WTC11 (cell line): ENCODE measurements at regions not wholly inside any gene's neighbourhood (a gene's known extent, or its start where the extent isn't known, plus 50 kb on each side); places are given as distances from the start of the nearest gene placed in this dataset.

ENCODE experiments used
- ATAC-seq: fragments of 200-7000 bp; cut with Tn5 transposase; 2 replicates; pipeline ENCODE4 v1.10.0; 2021; ENCODE audit warnings: mild to moderate bottlenecking, moderate library complexity
- CTCF ChIA-PET: fragments of 300-600 bp; sonication (Branson Sonifier 250); formaldehyde crosslinking; loops from one replicate; lab custom pipeline; 2021; ENCODE audit warnings: antibody characterized with exemption; lab: Charles Lee
- POLR2A ChIA-PET: fragments of 350-600 bp; sonication (Branson Sonifier 250); formaldehyde crosslinking; loops from one replicate; lab custom pipeline; 2021; ENCODE audit warnings: antibody characterized with exemption; lab: Charles Lee
- DNase-seq: peaks from one replicate; pipeline ENCODE4 v3.0.0; 2021; ENCODE audit warnings: low spot score
- H3K27ac Mint-ChIP-seq: 2 replicates; pipeline ENCODE4 v1.8.0; 2021; ENCODE audit warnings: mixed read lengths
- H3K27me3 Mint-ChIP-seq: 2 replicates; pipeline ENCODE4 v1.8.0; 2021; ENCODE audit warnings: low read depth, mild to moderate bottlenecking, moderate library complexity, mixed read lengths
- H3K36me3 Mint-ChIP-seq: 2 replicates; pipeline ENCODE4 v1.8.0; 2021; ENCODE audit warnings: mixed read lengths
- H3K4me1 Mint-ChIP-seq: 2 replicates; pipeline ENCODE4 v1.8.0; 2022; ENCODE audit warnings: mixed read lengths
- H3K4me3 Mint-ChIP-seq: 2 replicates; pipeline ENCODE4 v1.8.0; 2021; ENCODE audit warnings: mild to moderate bottlenecking, moderate library complexity, mixed read lengths
- H3K9me3 Mint-ChIP-seq: 2 replicates; pipeline ENCODE4 v1.8.0; 2021; ENCODE audit warnings: mixed read lengths
- CDX4 ChIP-seq: fragments of 250-450 bp; sonication (Bioruptor Pico); IDR thresholded peaks from 2 replicates; pipeline ENCODE4 v1.9.0; 2021; ENCODE audit warnings: moderate library complexity, mild to moderate bottlenecking, inconsistent platforms, borderline replicate concordance
- CTCF ChIP-seq: fragments of 200-600 bp; IDR thresholded peaks from 2 replicates; pipeline ENCODE4 v1.8.0; 2022; ENCODE audit warnings: antibody characterized with exemption
- E2F4 ChIP-seq: sonication (generic); formaldehyde crosslinking; IDR thresholded peaks from 2 replicates; pipeline ENCODE4 v1.8.1; 2022; ENCODE audit warnings: low read depth, mild to moderate bottlenecking, moderate library complexity, missing genetic modification reagents, borderline replicate concordance
- FOXP1 ChIP-seq: sonication (generic); formaldehyde crosslinking; IDR thresholded peaks from 2 replicates; pipeline ENCODE4 v1.8.0; 2022; ENCODE audit warnings: missing genetic modification reagents, mild to moderate bottlenecking, moderate library complexity, borderline replicate concordance
- FOXP4 ChIP-seq: sonication (generic); formaldehyde crosslinking; IDR thresholded peaks from 2 replicates; pipeline ENCODE4 v1.8.0; 2022; ENCODE audit warnings: mild to moderate bottlenecking, missing genetic modification reagents
- JUN ChIP-seq: sonication (generic); formaldehyde crosslinking; IDR thresholded peaks from 2 replicates; pipeline ENCODE4 v1.8.0; 2023; ENCODE audit warnings: mild to moderate bottlenecking, missing genetic modification reagents
- MLX ChIP-seq: sonication (generic); formaldehyde crosslinking; IDR thresholded peaks from 2 replicates; pipeline ENCODE4 v1.8.1; 2023; ENCODE audit warnings: mild to moderate bottlenecking, missing genetic modification reagents, moderate library complexity
- NR2C2 ChIP-seq: sonication (generic); formaldehyde crosslinking; IDR thresholded peaks from 2 replicates; pipeline ENCODE4 v1.8.0; 2022; ENCODE audit warnings: mild to moderate bottlenecking, missing genetic modification reagents
- TEAD1 ChIP-seq: sonication (generic); formaldehyde crosslinking; IDR thresholded peaks from 2 replicates; pipeline ENCODE4 v1.8.0; 2022; ENCODE audit warnings: mild to moderate bottlenecking, missing genetic modification reagents
- ZNF219 ChIP-seq: sonication (generic); formaldehyde crosslinking; IDR thresholded peaks from 2 replicates; pipeline ENCODE4 v1.8.0; 2023; ENCODE audit warnings: missing genetic modification reagents, mild to moderate bottlenecking, borderline replicate concordance
- ZNF317 ChIP-seq: sonication (generic); formaldehyde crosslinking; IDR thresholded peaks from 2 replicates; pipeline ENCODE4 v1.8.1; 2023; ENCODE audit warnings: low read depth, mild to moderate bottlenecking, moderate library complexity, missing genetic modification reagents, borderline replicate concordance
- ZNF423 ChIP-seq: fragments of 250-450 bp; sonication (Bioruptor Pico); IDR thresholded peaks from 2 replicates; pipeline ENCODE4 v2.1.2; 2022; ENCODE audit warnings: mild to moderate bottlenecking, moderate library complexity
- ZNF512 ChIP-seq: sonication (generic); formaldehyde crosslinking; IDR thresholded peaks from 2 replicates; pipeline ENCODE4 v1.8.1; 2022; ENCODE audit warnings: missing genetic modification reagents, borderline replicate concordance
- ZNF532 ChIP-seq: fragments of 250-450 bp; sonication (Bioruptor Pico); IDR thresholded peaks from 2 replicates; pipeline ENCODE4 v1.9.0; 2021; ENCODE audit warnings: mild to moderate bottlenecking, borderline replicate concordance
- ZNF671 ChIP-seq: fragments of 250-450 bp; sonication (Bioruptor Pico); IDR thresholded peaks from 2 replicates; pipeline ENCODE4 v1.8.0; 2021; ENCODE audit warnings: mild to moderate bottlenecking
- ZSCAN18 ChIP-seq: fragments of 250-450 bp; sonication (Bioruptor Pico); IDR thresholded peaks from 2 replicates; pipeline ENCODE4 v2.1.2; 2022; ENCODE audit warnings: mild to moderate bottlenecking, moderate library complexity

GRCh38 chr3:66606868-66607267, 106.0 kb upstream of the LRIG1 start (continued):
- TF ChIP-seq CTCF (no peak), E2F4 (CRISPR knock-in tag) (no peak), ZNF317 (CRISPR knock-in tag) (no peak), ZSCAN18 (CRISPR knock-in tag) (no peak), CDX4 (CRISPR knock-in tag) (no peak), FOXP1 (CRISPR knock-in tag) (no peak), JUN (CRISPR knock-in tag) (no peak)

- Mint-ChIP-seq H3K27me3 (no peaks in the 10 kb centered on the region), H3K4me1 (peaks cover 30% of the 10 kb centered on the region), H3K27ac (peak overlapping the region; percentile 54; the same call in 1 of the 2 replicates), H3K9me3 (peaks cover 4% of the 10 kb centered on the region), H3K36me3 (peaks cover 8% of the 10 kb centered on the region; the same call in 1 of the 2 replicates), H3K4me3 (peak overlapping the region; percentile 22; the same call in 1 of the 2 replicates)
- ChIA-PET POLR2A (interaction anchor here (0.7 kb wide), 1 partner anchor 131 kb away, joined by 4 read pairs; no protein-coding TSS in a partner anchor), CTCF (interaction anchor here (1.8 kb wide), 1 partner anchor 37 kb away, joined by 5 read pairs; no protein-coding TSS in a partner anchor)
- ATAC-seq, result peak; percentile 71
- TF ChIP-seq TEAD1 (CRISPR knock-in tag) (peak; percentile 43; the same call in 1 of the 2 replicates), NR2C2 (CRISPR knock-in tag) (no peak)
- DNase-seq, result peak; percentile 75
Measured at GRCh38 chr3:66609660-66610561, 109.1 kb upstream of the LRIG1 start.

GRCh38 chr3:66610562-66610909, 109.7 kb upstream of the LRIG1 start:
- H3K27me3 Mint-ChIP-seq, result no peaks in the 10 kb centered on the region
- H3K27ac Mint-ChIP-seq, result no peak overlapping the region
- peak overlapping the region; percentile 22; the same call in 1 of the 2 replicates for H3K4me3 Mint-ChIP-seq
- peaks cover 34% of the 10 kb centered on the region for H3K4me1 Mint-ChIP-seq
- peaks cover 8% of the 10 kb centered on the region; the same call in 1 of the 2 replicates for H3K36me3 Mint-ChIP-seq
- ATAC-seq (peak; percentile 29), DNase-seq (no peak)
- POLR2A ChIA-PET, result no interaction called here
- H3K9me3 Mint-ChIP-seq, result peaks cover 4% of the 10 kb centered on the region
- CTCF ChIA-PET, result interaction anchor here (1.8 kb wide), 1 partner anchor 37 kb away, joined by 5 read pairs; no protein-coding TSS in a partner anchor
- TF ChIP-seq ZNF512 (no peak), MLX (CRISPR knock-in tag) (no peak), FOXP4 (CRISPR knock-in tag) (no peak), ZNF219 (no peak), ZNF671 (CRISPR knock-in tag) (no peak), ZNF423 (no peak), ZNF532 (CRISPR knock-in tag) (no peak)
